HG03378 (cell line): ENCODE measurements at regions not wholly inside any gene's neighbourhood (a gene's known extent, or its start where the extent isn't known, plus 50 kb on each side); places are given as distances from the start of the nearest gene placed in this dataset.
"Not testable (repeated sequence)": the region's sequence is repeated elsewhere in the genome, so short reads cannot be mapped to it uniquely, and the experiment has no call there.

Experiments
- ATAC-seq: cut with Tn5 transposase; IDR thresholded peaks from one replicate; pipeline ENCODE4 v1.9.1; 2021; ENCODE audit warnings: mild to moderate bottlenecking, moderate library complexity; ENCODE audit not compliant: unreplicated experiment

- ATAC-seq = no peak
Observed at GRCh38 chr3:87435926-87436620, 159.7 kb upstream of the POU1F1 start.

GRCh38 chr3:87433445-87433844 is 157.1 kb upstream of the POU1F1 start:
- ATAC-seq = not testable (repeated sequence)

- no peak for ATAC-seq
Observed at GRCh38 chr3:87426918-87427317, 150.5 kb upstream of the POU1F1 start.

- ATAC-seq = no peak
Observed at GRCh38 chr3:87425056-87425455, 148.7 kb upstream of the POU1F1 start.

GRCh38 chr3:87423336-87423735 is 147.0 kb upstream of the POU1F1 start:
- ATAC-seq = no peak

- no peak for ATAC-seq
Observed at GRCh38 chr3:87422333-87422732, 145.9 kb upstream of the POU1F1 start.

GRCh38 chr3:87420171-87420570 is 143.8 kb upstream of the POU1F1 start:
- no peak for ATAC-seq

- no peak for ATAC-seq
Observed at GRCh38 chr3:87414271-87414670, 137.9 kb upstream of the POU1F1 start.

- no peak for ATAC-seq
Observed at GRCh38 chr3:87413814-87414213, 137.4 kb upstream of the POU1F1 start.

- ATAC-seq = no peak
Observed at GRCh38 chr3:87410110-87410509, 133.7 kb upstream of the POU1F1 start.

GRCh38 chr3:87398168-87398801 is 121.9 kb upstream of the POU1F1 start:
- ATAC-seq = no peak

- no peak for ATAC-seq
Observed at GRCh38 chr3:87397211-87397610, 120.8 kb upstream of the POU1F1 start.

GRCh38 chr3:87390821-87391220 is 114.4 kb upstream of the POU1F1 start:
- ATAC-seq = no peak

GRCh38 chr3:87390353-87390752 is 114.0 kb upstream of the POU1F1 start:
- ATAC-seq = no peak

- ATAC-seq = no peak
Observed at GRCh38 chr3:87375231-87375682, 98.9 kb upstream of the POU1F1 start.

GRCh38 chr3:87370007-87370406 is 93.6 kb upstream of the POU1F1 start:
- ATAC-seq = no peak

GRCh38 chr3:87367736-87368135 is 91.4 kb upstream of the POU1F1 start:
- no peak for ATAC-seq

- no peak for ATAC-seq
Observed at GRCh38 chr3:87363721-87364120, 87.3 kb upstream of the POU1F1 start.

- no peak for ATAC-seq
Observed at GRCh38 chr3:87361956-87362355, 85.6 kb upstream of the POU1F1 start.

GRCh38 chr3:87361271-87361670 is 84.9 kb upstream of the POU1F1 start:
- no peak for ATAC-seq

- no peak for ATAC-seq
Observed at GRCh38 chr3:87359826-87360225, 83.4 kb upstream of the POU1F1 start.

GRCh38 chr3:87359025-87359424 is 82.6 kb upstream of the POU1F1 start:
- ATAC-seq = no peak

- ATAC-seq = no peak
Observed at GRCh38 chr3:87358066-87358465, 81.7 kb upstream of the POU1F1 start.
